GM18508 (cell line): ENCODE measurements at regions not wholly inside any gene's neighbourhood (a gene's known extent, or its start where the extent isn't known, plus 50 kb on each side); places are given as distances from the start of the nearest gene placed in this dataset.
"Not testable (repeated sequence)": the region's sequence is repeated elsewhere in the genome, so short reads cannot be mapped to it uniquely, and the experiment has no call there.

Experiments
- ATAC-seq: cut with Tn5 transposase; IDR thresholded peaks from one replicate; pipeline ENCODE4 v1.9.1; 2021; ENCODE audit warnings: moderate number of reproducible peaks; ENCODE audit not compliant: insufficient read depth, unreplicated experiment

- ATAC-seq: no peak
Measured at GRCh38 chr2:215726070-215726469, 287.3 kb downstream of the MREG start.

- ATAC-seq: no peak
Measured at GRCh38 chr2:215724146-215724545, 288.3 kb upstream of the FN1 start.

- no peak for ATAC-seq
Measured at GRCh38 chr2:215723631-215724011, 287.8 kb upstream of the FN1 start.

GRCh38 chr2:215722986-215723630 is 287.2 kb upstream of the FN1 start:
- ATAC-seq: no peak

- ATAC-seq: no peak
Measured at GRCh38 chr2:215722125-215722524, 286.3 kb upstream of the FN1 start.

DNA sequence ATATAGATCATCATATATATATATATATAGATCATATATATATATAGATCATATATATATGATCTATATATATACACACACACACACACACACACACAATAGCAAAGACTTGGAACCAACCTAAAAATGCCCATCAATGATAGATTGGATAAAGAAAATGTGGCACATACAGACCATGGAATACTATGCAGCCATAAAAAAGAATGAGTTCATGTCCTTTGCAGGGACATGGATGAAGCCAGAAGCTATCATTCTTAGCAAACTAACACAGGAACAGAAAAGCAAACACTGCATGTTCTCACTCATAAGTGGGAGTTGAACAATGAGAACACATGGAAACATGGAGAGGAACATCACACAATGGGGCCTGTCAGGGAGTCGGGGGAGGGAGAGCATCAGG is 285.6 kb upstream of the FN1 start:
- not testable (repeated sequence) for ATAC-seq

GRCh38 chr2:215718890-215719289 is 283.0 kb upstream of the FN1 start:
- no peak for ATAC-seq

GRCh38 chr2:215718436-215718835 is 282.6 kb upstream of the FN1 start:
- no peak for ATAC-seq

GRCh38 chr2:215717501-215718381 is 281.9 kb upstream of the FN1 start:
- ATAC-seq: no peak

DNA sequence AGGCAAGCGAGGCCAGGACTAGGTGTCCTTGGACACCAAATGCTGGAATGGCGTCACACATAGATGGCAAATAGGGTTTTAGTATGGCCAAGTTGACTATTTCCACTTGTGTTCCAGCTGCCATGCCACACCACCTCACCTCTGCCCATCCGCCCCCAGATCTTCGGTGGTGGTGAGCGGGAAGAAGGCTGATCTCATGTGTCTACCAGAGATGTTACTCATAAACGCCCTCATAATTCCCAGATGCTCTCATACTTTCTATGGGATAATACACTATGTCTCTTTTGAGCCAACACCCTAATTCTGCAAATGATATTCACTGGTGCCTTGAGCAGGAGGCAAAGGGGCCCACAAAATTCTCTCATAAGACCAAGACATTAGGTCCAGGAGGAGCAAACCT is 281.1 kb upstream of the FN1 start:
- no peak for ATAC-seq

DNA sequence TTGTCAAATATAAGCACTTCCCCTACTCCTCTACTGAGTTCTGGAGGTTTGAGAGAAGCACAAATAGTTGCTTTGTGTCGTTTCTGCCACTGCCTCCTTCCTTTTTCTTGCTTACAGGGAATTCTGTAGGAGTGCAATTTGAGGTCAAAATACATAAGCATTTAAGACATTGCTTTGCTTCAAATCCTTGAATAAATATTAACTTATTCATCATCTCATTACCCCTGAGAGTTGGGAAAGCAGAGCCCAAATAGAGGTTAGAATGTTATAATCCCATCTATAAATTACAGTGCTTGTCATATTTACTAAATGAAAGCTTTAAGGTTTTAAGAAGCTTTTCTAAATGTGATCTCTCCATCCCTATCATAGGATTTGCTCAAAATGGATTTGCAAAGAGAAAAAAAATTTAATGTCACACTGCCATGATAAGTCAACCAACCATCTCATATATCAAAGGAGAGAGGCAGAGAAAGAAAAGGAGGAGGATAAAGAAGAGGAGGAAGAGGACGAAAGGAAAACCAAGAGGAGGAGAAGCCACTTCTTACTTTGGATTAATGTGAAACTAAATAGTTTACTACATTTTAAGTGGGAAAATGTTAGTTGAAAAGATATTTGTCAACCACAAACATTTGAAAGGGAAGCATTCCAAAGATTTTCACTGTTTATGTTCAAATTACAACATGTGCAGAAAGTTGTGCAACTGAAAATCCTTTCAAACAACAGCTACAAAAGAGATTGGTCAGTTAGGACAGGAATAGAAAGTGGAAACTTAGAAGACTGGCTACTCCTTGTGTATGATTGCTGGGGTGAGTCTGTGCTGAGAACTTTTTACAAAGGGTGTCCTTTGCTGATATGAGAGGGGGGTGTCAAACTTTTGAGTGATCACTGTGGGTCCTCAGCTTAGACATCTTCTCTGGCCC is 277.3 kb upstream of the FN1 start:
- no peak for ATAC-seq

- ATAC-seq: no peak
Measured at GRCh38 chr2:215712219-215712868, 276.5 kb upstream of the FN1 start.

DNA sequence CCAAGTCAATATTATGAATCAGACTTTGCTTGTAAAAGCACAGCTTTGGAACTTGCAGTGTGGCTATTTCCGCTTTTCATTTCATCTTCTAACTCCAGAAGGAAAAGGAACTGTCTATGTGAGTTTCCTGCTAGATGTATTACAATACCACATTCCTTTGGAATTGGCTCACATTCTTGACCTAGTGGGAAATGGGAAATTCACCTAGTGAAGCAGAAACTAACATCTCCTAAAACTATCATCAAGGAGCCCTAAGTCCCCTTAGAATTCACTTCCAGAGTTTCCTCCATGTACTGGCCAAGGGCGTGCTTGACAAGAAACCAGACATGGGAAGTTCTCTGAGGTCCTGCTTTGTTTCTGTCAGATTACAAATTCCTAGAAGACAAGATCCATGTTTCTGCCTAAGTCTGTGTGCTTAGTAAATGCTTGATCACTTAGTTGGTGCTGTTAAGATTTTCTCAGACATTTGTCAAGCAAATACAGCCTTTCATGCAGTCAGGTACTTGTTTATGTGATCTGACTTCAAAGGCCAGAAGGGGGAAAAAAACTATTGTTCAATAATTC is 275.7 kb upstream of the FN1 start:
- ATAC-seq: no peak

- ATAC-seq: no peak
Measured at GRCh38 chr2:215707608-215708007, 271.7 kb upstream of the FN1 start.

GRCh38 chr2:215705771-215706361 is 270.0 kb upstream of the FN1 start:
- ATAC-seq: no peak

- ATAC-seq: no peak
Measured at GRCh38 chr2:215705281-215705680, 269.4 kb upstream of the FN1 start.

DNA sequence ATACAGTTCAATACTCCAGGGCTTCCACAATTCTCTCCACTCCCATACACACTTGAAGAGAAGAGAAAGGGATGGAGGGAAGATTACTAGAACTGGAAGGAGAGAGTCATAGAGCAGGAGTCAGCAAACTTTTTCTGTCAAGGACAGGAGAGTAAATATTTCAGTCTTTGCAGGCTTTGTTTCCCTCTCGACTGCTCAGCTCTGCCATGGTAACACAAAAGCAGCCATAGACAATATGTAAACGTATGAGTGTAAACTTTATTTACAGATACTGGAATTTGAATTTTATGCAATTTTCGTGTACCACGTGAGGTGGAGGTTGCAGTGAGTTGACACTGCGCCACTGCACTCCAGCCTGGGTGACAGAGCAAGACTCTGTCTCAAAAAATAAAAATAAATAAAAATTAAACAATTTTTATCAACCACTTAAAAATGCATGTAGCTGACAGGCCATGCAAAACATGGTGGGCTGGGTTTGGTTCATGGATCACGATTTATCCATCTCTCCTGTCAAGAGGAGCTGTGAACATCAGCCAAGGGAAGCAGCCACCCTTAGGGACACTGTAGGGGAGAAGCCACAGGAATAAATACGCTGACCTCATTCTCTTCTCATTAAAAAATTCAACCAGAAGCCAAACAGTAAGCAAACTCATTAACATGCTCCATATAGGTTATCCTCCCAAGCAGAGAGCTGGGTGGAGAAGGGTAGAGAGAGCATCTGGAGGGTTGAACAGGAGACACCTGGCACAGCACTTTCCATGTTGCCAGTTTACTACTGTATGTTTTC is 266.4 kb upstream of the FN1 start:
- no peak for ATAC-seq

GRCh38 chr2:215699700-215700538 is 264.1 kb upstream of the FN1 start:
- no peak for ATAC-seq
